ENCODE measurements at regions not wholly inside any gene's neighbourhood (a gene's known extent, or its start where the extent isn't known, plus 50 kb on each side); places are given as distances from the start of the nearest gene placed in this dataset.

DNA sequence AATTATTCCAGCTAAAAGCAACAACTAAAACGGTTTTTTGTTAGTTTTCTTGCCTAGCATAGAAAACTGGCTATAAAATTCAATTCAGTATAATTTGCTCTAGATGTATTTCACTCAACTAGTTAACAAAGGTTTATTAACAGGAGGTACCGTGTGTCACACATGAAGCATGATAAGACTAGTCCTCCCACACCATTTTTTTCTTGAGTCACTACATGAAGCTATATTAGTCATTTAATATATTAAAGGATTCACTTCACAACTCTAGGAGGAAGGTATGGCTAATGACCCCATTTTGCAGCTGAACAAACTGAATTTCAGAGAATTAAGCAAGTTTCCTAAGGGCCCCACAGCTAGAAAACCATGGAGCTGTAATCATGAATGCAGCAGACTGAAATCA, 307.8 kb upstream of the USP25 start:
- DNase-seq (ENCODE audit: low read depth in 4 of 4, low spot score in 3 of 4) = no peak

DNA sequence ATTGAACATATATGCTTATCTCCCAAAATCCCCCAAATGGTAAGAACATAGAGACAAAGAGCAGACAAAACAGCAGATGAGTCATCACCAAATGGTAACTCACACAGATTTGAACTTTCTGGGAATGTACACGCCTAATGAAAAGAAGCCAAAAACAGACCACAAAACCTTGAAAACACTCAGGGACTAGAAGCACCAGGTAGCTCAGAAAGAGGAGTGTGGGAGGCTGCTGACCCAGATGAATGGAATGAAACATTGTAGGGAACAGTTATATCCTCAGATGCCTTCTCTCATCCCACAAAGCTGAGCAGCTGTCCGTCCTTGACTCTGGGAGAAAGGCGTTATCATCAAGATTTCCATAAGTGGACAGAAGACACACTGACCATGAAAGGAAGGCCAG, 307.0 kb upstream of the USP25 start:
- DNase-seq (ENCODE audit: low read depth in 4 of 4, low spot score in 3 of 4) = no peak

DNA sequence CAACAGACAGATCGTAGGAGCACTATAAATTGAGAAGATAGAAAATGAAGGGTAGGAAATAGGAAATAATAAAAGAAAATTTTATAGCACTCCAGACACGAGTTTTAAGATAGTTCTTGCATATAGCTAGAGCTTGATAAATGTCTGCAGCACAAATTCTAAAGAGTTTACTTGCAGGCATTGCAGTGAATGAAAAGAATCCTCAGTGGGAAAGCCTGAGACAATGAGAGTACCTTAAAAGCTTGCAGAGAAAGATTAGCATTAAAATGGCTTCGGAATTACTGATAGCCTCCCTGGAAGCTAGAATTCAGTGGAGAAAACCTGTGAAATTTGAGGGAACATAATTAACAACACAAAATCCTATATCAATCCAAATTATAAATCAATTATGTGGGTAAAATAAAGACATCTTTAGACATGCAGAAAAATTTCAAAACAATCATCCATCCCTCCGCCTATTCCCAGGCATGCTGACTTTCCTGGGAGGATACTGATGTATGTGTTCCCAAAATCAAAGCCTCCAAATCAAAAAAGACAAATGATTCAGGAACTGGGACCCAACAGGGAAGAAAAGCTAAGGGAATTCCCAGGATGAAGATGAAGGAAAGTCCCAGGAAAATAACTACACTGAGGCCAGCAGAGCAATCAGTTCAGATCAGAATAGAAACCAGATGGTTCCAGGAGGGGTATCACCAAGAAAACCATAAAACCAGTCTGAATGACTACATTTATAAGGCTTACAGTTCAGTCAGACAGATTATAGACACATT, 305.9 kb upstream of the USP25 start:
- no peak for DNase-seq (ENCODE audit: low read depth in 4 of 4, low spot score in 3 of 4)

DNA sequence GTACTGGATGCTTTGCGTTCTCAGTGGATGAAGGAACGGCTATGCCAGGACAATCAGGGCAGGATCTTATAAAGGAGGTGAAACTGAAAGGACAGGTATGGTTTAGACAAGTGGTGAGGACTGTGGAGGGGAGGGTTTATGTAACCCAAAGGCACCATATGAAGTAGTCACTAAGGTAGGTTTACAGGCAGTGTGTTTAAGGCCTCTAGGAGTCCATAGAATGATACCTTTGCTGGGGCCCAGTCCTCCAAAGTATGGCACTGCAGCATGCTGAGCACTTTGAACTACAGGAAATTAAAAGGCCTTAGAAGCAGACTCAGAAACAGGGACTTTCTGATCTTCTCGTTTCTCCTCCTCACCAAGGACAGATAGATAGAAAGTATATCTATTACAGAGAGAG, 304.7 kb upstream of the USP25 start:
- DNase-seq (ENCODE audit: low read depth in 4 of 4, low spot score in 3 of 4) = no peak

DNA sequence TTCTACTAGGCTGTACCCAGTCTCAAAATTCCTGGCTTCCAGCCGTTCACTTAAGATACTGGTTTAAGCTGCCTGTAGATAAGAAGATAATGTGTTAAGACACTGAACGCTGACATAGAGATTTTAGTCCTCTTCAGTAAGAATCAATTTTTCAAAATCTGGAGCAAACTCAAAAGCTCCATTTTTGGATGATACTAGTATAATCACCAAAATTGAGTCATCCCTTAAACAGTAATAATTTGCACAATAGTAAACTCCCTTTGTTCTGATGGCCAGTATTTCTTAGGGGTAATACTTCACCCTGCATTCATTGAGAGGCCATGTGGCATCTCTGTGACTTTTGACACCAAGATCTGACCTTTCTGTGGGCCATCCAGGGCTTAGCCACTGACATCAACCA, 299.8 kb upstream of the USP25 start:
- DNase-seq (ENCODE audit: low read depth in 4 of 4, low spot score in 3 of 4) = no peak

DNA sequence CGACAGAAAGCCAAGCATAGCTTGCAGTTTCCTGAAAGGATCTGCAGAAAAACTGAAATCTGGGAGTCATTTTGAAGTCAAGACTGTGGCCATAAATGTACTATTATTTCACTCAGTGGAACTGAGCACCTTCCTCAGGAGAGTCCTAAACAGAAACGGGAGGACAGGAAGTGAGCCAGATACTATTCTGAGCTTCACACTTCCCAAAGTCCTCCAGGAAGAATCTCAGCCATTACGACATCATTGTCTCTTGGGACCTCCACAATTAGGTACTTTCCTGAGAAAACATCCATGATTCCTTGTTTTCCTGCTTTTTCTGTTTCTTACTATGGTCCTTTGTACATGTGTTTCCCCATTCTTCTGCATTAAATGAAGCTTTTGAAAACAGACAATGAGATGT, 299.2 kb upstream of the USP25 start:
- DNase-seq (ENCODE audit: low read depth in 4 of 4, low spot score in 3 of 4) = no peak

DNA sequence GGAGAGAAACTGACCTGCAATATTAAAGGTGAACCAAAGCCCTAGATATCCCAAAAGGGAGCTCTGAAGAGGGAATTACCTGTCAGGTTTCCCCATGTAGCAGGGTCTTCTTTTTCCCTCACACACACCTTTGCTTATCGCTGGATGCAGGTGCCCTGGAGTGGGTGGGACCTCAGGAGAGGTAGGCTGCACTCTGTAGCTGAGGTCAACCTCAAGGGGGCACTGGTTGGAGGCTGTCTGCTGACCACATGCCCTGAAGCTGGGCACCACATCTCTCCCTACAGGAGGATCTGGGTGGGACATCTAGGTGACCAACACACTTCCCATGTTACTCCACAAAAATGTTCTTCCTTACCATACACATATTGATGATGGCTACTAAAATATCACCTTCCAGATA, 298.7 kb upstream of the USP25 start:
- no peak for DNase-seq (ENCODE audit: low read depth in 4 of 4, low spot score in 3 of 4)

DNA sequence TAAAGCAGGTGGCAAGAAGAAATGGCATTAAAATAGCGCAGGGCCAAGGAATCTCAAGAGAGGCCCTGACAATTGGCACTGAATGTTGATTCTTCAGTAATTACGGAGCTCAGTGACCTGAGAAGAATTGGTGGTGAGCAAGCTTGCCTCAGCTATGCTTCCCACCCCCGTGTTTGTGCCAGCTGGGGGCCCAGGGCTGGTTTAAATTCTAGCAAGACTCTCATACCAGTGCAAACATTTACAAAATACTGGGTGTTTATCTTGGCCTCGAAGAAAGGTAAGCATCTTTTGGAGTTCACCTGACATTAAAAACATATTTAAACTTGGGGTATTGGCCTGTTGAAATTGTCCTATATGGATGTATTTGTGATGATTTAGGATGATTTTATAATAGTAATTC, 296.7 kb upstream of the USP25 start:
- DNase-seq (ENCODE audit: low read depth in 4 of 4, low spot score in 3 of 4) = no peak

DNA sequence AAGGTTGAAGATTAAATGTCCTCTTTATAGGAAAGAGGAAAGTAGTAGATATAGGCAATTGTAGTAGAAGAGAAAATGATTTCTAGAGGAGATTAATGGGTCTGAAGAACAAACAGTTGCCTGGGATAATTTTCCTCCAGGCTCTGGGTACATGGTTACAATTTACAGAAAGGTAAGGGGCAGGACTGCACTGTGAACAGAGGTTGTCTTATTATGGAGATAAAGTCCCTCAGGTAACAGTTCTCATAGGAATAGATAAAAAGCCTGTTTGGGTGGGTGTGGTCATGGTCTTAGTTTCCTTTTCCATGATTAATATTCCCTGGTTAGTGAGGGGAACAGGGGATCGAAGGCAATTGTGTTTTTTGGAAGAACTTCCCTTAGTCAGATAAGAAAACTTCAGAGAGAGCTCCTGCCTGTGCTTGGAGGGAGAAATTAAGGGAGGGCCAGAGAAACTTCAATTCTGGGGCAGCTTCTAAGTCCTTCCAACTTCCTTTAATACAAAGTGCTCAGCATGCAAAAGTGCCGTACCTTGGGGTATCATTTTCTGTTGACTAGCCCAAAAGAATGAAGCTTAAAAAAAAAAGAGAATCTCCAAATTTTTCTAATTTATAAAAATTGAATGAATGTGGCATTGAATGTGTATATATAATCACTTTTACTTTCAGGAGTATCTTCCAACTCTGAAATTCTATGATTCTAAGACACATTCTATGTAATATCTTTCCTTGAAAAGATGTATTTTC, 295.4 kb upstream of the USP25 start:
- no peak for DNase-seq (ENCODE audit: low read depth in 4 of 4, low spot score in 3 of 4)

DNA sequence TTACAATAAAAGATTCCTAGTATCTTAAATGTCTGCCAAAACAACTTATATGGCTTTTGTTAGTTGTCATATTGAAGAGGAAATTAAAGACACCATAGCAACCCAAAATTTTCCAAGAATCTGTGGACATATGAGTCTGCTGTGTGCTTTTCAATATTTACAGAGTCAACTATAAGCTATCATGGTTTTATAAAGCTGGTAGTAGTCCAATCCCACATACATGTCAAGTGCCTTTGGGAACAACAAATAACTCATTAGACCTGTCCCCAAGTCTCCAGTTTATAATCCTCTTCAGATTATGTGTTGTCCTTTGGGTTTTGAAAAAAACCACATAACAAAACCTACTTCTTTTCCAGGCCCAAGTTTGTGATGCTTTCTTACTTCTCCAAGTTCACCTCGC, 293.8 kb upstream of the USP25 start:
- DNase-seq (ENCODE audit: low read depth in 4 of 4, low spot score in 3 of 4) = no peak

DNA sequence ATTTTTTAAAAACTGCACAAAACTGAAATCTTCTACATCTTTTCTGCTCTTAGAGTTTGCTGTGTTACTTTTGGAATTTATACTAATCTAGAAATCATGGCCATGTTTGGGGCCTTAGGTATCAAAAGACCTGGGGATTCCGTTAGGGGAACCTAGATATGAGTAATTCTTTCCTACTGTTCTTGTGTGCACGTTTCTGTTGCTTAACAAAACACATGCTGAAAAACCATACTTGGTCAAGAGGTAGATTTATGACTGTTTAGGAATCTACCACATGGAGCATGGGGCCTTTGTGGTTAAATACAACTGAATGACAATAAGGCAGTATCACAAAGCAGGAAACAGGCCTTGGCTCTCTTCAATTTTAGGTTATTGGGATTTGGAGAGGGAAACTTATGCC, 291.9 kb upstream of the USP25 start:
- DNase-seq (ENCODE audit: low read depth in 4 of 4, low spot score in 3 of 4) = no peak

DNA sequence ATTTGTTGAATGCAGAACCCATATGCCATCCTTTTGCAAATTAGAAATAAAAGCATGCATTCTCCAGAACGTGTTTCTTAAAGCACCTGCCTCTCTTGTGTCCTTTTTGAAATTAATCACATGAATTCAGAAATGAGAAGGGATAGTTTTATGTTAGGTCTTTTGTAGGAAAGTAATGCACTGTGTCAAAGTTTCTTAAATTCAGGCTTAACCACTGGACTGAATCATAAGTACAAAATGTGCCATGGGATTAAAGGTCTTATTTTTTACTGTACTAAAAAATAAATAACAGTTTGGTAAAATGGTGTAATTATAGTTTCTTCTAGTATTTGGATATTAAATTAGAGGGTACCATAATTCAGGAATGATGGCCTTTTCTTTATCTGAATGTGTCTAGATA, 290.1 kb upstream of the USP25 start:
- DNase-seq (ENCODE audit: low read depth in 4 of 4, low spot score in 3 of 4) = no peak

DNA sequence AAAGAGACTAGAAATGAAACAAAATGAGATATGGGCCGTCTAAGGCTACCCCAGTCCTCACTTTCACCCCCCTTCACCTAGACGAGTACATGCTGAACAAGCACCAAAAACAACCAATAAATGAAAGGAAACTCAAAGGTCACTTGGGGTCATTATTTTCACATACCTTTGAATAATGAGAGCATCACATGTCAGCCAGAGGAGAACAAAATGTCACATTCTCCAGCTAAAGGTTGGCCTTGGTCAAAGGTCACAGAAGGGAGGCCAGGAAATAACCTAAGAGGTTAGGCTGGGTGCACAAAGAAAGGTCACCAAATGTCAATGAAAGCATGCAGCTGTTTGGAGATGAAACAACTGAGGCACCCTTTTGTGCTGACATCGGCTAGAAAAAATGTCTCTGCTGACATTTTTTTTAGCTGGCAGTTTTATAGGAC, 288.7 kb upstream of the USP25 start:
- no peak for DNase-seq (ENCODE audit: low read depth in 4 of 4, low spot score in 3 of 4)

DNA sequence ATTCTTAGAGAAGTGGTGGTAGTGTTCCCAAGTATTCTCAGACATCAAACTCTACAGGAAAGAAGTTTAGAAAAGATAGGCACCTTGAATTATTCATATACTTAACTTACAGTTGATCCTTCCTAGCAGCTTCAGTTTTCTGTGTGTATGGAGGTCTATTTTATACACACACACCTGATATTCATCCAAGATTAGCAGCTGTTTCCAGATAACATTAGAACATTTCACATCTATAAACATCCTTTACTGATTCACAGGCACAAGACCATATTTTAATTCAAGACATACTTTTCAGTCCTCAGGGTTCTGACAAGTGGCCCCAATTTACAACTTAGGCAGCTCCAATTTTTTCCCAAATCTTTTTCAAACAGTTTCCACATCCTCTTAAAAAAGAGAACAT, 287.8 kb upstream of the USP25 start:
- DNase-seq (ENCODE audit: low read depth in 4 of 4, low spot score in 3 of 4) = no peak

DNA sequence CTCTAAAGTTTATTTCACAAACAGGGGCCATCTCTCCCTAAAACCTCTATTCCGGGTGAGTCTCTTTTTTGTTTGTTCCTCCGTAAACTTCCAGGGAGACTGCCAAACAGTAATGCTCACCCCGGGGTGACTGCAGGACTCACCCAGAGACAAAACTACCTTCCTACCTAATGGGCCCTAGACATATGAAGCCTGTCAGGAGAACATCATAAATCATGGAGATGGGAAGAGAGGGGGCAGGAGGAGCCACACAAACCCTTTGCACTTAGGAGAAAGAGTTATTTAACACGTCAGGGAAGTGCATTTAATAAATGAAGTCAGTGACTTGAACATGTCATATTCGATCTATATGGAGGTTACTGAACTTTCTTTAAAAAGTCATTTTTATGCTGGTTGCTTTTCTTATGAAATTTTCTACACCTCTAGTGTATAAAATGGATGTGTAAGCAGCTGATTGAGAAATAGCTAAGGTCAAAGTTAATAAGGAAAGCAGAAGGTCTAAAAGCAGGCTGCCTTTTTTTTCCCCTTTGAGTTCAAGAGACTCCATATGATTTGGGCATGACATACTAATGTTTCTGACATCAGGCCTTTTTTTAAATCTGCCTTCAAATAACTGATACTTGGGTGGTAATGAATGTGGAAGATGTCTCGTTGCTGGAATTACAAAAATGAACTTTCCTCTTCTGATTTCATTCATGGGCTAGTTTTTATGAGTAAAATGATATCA, 286.9 kb upstream of the USP25 start:
- DNase-seq (ENCODE audit: low read depth in 4 of 4, low spot score in 3 of 4) = no peak

DNA sequence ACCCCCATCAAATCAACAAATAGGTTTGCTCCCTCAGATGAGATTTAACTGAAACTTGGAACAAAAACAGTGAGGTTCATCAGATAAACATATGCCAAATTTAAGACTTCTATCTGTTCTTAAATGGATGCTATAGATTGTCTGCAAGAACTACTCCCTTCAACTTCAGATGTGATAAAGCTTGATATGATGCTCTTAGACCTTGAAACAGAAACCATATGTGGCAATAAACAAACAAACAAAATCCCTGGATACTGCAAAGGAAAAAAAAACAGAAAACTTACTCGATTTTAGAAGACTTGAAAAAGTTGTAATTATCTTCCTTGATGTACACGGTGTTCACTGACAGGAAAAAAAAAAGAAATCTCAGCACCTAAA, 286.1 kb upstream of the USP25 start:
- no peak for DNase-seq (ENCODE audit: low read depth in 4 of 4, low spot score in 3 of 4)

DNA sequence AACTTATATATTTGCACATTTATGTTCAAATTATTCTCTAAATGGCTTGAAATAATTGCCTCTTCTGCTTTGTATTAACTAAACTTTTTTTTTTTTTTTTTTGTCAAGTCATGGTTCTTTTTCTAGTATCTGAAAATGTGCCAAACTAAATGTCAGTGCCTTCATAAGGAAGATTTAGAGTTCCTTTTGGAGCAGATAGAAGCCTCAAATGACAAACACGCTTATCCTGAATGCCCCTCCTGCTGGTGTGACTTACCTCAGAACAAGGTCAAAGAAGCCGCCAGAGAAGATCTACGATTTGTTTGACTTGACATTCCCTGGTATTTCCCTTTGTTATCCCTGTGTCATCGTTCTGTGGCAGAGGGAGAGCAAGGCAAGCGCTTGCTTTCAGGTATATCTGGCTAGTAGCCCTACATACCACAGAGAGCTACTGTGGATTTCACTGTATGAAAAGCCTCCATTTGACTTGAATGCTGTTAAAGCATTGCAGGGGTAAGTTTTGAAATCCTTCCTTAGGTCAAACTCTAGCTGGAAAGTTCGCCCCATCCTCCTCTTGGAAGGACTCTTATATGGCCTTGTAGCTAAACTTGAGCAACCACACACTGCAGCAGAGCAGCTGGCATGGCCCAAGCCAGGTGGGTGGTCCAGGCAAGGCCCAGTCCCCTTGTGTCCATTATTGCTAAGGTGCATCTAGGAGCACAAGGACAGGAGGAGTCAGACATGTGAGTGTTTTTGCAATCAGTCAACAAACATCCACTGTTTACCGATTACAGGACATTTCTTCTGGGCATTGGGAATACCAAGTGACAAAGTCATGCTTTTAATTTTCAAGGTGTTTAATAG, 285.4 kb upstream of the USP25 start:
- no peak for DNase-seq (ENCODE audit: low read depth in 4 of 4, low spot score in 3 of 4)

DNA sequence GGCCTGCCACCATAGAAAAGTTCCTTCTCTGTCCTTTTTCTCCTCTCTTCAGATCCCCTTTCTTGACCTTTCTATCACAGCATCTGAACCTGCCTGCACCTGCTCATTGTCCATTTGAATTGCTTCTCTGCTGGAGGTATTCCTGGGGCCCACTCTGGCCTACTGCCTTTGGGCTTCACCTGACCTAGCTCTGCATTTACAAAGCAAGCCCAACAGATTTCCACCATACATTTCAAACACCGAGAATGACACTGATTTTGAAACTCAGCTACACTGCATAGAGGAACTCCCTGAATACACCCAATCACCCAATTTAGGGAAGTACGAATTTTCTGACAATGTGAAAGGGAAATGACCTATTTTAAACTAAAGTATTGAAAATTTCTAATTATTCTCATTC, 284.5 kb upstream of the USP25 start:
- DNase-seq (ENCODE audit: low read depth in 4 of 4, low spot score in 3 of 4) = no peak

DNA sequence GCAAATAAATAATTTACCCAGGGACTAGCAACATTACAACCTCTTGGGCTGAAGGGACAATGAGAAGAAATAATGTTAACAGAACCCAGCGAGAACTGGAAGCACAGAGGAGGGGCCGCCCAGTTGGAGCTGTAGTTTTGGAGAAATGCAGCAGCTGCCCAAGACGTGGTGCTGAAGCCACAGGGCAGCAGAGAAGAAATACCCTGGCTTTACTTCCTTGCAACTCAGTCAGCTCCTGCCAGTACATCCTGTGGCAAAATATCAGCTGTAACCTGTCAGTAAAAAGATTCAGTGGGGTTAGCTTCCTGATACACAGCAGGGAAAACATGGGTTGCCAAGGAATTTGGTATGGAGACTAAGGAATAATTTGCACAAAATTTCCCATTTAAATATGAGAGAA, 283.6 kb upstream of the USP25 start:
- no peak for DNase-seq (ENCODE audit: low read depth in 4 of 4, low spot score in 3 of 4)

DNA sequence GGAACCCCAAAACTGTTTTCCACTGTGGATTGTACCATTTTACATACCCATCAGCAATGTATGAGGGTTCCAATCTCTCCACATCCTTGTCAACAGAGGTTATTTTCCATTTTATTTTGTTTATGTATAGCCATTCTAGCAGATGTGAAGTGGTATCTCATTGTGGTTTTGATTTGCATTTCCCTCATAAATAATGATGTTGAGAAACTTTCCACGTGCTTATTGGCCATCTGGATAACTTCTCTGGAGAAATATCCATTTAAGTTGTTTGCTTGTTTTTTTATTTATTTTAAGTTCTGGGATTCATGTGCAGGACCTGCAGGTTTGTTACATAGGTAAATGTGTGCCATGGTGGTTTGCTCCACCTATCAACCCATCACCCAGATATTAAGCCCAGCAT, 280.2 kb upstream of the USP25 start:
- no peak for DNase-seq (ENCODE audit: low read depth in 4 of 4, low spot score in 3 of 4)

DNA sequence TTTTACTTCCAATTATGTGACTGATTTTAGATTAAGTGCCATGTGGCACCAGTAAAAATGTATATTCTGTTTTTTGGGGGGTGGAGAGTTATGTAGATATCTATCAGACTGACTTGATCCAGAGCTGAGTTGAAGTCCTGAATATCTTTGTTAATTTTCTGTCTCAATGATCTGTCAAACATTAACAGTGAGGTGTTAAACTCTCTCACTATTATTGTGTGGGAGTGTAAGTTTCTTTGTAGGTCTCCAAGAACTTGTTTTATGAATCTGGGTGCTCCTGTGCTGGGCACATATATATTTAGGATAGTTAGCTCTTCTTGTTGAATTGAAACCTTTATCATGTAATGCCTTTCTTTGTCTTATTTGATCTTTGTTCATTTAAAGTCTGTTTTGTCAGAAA, 276.5 kb upstream of the USP25 start:
- no peak for DNase-seq (ENCODE audit: low read depth in 4 of 4, low spot score in 3 of 4)
